ENCODE measurements at regions not wholly inside any gene's neighbourhood (a gene's known extent, or its start where the extent isn't known, plus 50 kb on each side); places are given as distances from the start of the nearest gene placed in this dataset.

- no peak overlapping the region for H3K9ac ChIP-seq (ENCODE audit: extremely low read depth, insufficient read length, low read length)
- no peak overlapping the region for H4K5ac ChIP-seq (ENCODE audit: insufficient read length, low read depth, low read length)
- H3T11ph ChIP-seq (ENCODE audit: low read length) = no peak overlapping the region
- H4K20me1 ChIP-seq (ENCODE audit: control insufficient read depth, insufficient read depth, insufficient read length) = no peaks in the 10 kb centered on the region
- H2AFZ ChIP-seq (ENCODE audit: low read length) = no peak overlapping the region
- H3K27me3 ChIP-seq (ENCODE audit: insufficient read depth, low read length) = no peaks in the 10 kb centered on the region
- TF ChIP-seq, protein P1, sequence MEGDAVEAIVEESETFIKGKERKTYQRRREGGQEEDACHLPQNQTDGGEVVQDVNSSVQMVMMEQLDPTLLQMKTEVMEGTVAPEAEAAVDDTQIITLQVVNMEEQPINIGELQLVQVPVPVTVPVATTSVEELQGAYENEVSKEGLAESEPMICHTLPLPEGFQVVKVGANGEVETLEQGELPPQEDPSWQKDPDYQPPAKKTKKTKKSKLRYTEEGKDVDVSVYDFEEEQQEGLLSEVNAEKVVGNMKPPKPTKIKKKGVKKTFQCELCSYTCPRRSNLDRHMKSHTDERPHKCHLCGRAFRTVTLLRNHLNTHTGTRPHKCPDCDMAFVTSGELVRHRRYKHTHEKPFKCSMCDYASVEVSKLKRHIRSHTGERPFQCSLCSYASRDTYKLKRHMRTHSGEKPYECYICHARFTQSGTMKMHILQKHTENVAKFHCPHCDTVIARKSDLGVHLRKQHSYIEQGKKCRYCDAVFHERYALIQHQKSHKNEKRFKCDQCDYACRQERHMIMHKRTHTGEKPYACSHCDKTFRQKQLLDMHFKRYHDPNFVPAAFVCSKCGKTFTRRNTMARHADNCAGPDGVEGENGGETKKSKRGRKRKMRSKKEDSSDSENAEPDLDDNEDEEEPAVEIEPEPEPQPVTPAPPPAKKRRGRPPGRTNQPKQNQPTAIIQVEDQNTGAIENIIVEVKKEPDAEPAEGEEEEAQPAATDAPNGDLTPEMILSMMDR (conservative IDR thresholded peaks at IDR 0.05) = no peak
- no peak for DNase-seq
- WGBS (ENCODE audit: extremely low coverage, insufficient read length, low lambda C conversion rate) = no CpG with 5 or more reads among the region's 1 CpG
- H3K27ac Mint-ChIP-seq = no peak overlapping the region
- no peak overlapping the region for H2BK120ac ChIP-seq (ENCODE audit: low read depth, low read length, poor library complexity, severe bottlenecking)
- no peak overlapping the region for H3K4me2 ChIP-seq (ENCODE audit: insufficient read depth, insufficient read length, low read length)
- no peaks in the 10 kb centered on the region for H3K9me3 ChIP-seq (ENCODE audit: control insufficient read depth, low read depth, low read length)
- H3K18ac ChIP-seq (ENCODE audit: insufficient read length, low read depth, low read length) = no peak overlapping the region
- H2AK5ac ChIP-seq (ENCODE audit: insufficient read length, low read length) = no peak overlapping the region
- no peaks in the 10 kb centered on the region for H3K36me3 Mint-ChIP-seq (ENCODE audit: insufficient read depth in 1 of 3, low read depth in 3 of 3)
- H3K14ac ChIP-seq (ENCODE audit: insufficient read depth, low read length) = no peak overlapping the region
- H3K4me1 ChIP-seq (ENCODE audit: insufficient read depth, low read length) = no peaks in the 10 kb centered on the region
- no peaks in the 10 kb centered on the region for H3K79me2 ChIP-seq (ENCODE audit: insufficient read depth, low read length)
- no peaks in the 10 kb centered on the region for H3K4me1 Mint-ChIP-seq
- no peak overlapping the region for H3K56ac ChIP-seq (ENCODE audit: insufficient read length, low read depth, low read length)
- H2BK12ac ChIP-seq (ENCODE audit: insufficient read length, low read depth, low read length) = no peak overlapping the region
- H3K79me1 ChIP-seq (ENCODE audit: insufficient read depth, low read depth, low read length, poor library complexity, severe bottlenecking) = no peaks in the 10 kb centered on the region
- no peaks in the 10 kb centered on the region for H3K27me3 Mint-ChIP-seq (ENCODE audit: low read depth)
- H3K9me3 Mint-ChIP-seq = no peaks in the 10 kb centered on the region
- H3K27ac ChIP-seq (ENCODE audit: insufficient read length, low read depth, low read length) = no peak overlapping the region
- no peaks in the 10 kb centered on the region for H3K23me2 ChIP-seq (ENCODE audit: insufficient read length, low read depth, low read length, poor library complexity, severe bottlenecking)
- H3K4ac ChIP-seq (ENCODE audit: low read depth, low read length) = no peak overlapping the region
- no peak overlapping the region for H2BK5ac ChIP-seq (ENCODE audit: insufficient read length, low read length)
- no peak overlapping the region for H4K91ac ChIP-seq (ENCODE audit: insufficient read length, low read depth, low read length)
- no peak overlapping the region for H2BK15ac ChIP-seq (ENCODE audit: low read depth, low read length)
- no peak overlapping the region for H3K23ac ChIP-seq (ENCODE audit: insufficient read length, low read depth, low read length)
- H3K4me3 Mint-ChIP-seq = no peak overlapping the region
- no peak overlapping the region for H2BK20ac ChIP-seq (ENCODE audit: low read depth, low read length, poor library complexity, severe bottlenecking)
- H4K8ac ChIP-seq (replicated peaks; ENCODE audit: insufficient read length, low read depth, low read length) = no peak overlapping the region
Measured at GRCh38 chr10:4525103-4525502, 300.9 kb upstream of the AKR1E2 start.
